Left lung (tissue), 4 donors: ENCODE measurements at regions not wholly inside any gene's neighbourhood (a gene's known extent, or its start where the extent isn't known, plus 50 kb on each side); places are given as distances from the start of the nearest gene placed in this dataset.

Experiments used
- ATAC-seq: fragments of 200-7000 bp; cut with Tn5 transposase; one replicate; pipeline ENCODE4 v1.9.1; 2020; ENCODE audit warnings: moderate library complexity
- DNase-seq, 4 donors: peaks; one replicate each; pipeline ENCODE4 v3.0.0-alpha.2; 2013 to 2020
- H3K27ac ChIP-seq, 2 donors: fragments of 200-600 bp; sonication (generic) in 1 of 2; one replicate each; pipeline versions ENCODE4 v1.5.0 to v1.8.0; 2020 to 2021
- H3K27me3 ChIP-seq, 2 donors: fragments of 200-600 bp; sonication (generic) in 1 of 2; one replicate each; pipeline versions ENCODE4 v1.5.0 to v1.8.0; 2020 to 2021
- H3K36me3 ChIP-seq, 2 donors: fragments of 200-600 bp; sonication (generic) in 1 of 2; one replicate each; pipeline versions ENCODE4 v1.5.0 to v1.8.0; 2020 to 2021
- H3K4me1 ChIP-seq, 2 donors: fragments of 200-600 bp; one replicate each; pipeline ENCODE4 v1.8.0; 2021
- H3K4me3 ChIP-seq, 2 donors: fragments of 200-600 bp; sonication (generic) in 1 of 2; one replicate each; pipeline versions ENCODE4 v1.5.0 to v1.8.0; 2020 to 2021; ENCODE audit warnings: mild to moderate bottlenecking in 1 of 2
- H3K9me3 ChIP-seq, 2 donors: fragments of 200-600 bp; sonication (generic) in 1 of 2; one replicate each; pipeline versions ENCODE4 v1.5.0 to v1.8.0; 2020 to 2021
- intact Hi-C, 2 donors: fragments of 100-400 bp; cut with DNase I; formaldehyde crosslinking; loops; one replicate each; pipeline versions ENCODE4 v1.11.2 to v1.14.2; 2022
- TF ChIP-seq, protein P1 (sequence below), 2 donors: fragments of 200-600 bp; sonication (generic) in 1 of 2; IDR thresholded peaks; one replicate each; pipeline versions ENCODE4 v1.5.0 to v1.8.0; 2021; ENCODE audit warnings: antibody characterized with exemption in 2 of 2
- donor health status: DM: no; HTN: yes; CAD: no.
- donor health status: DM: no; HTN: no; CAD: no.

GRCh38 chr14:104496095-104496494, 83.5 kb upstream of the C14orf180 start:
- Histone ChIP-seq H3K36me3 (no peaks in the 10 kb centered on the region), H3K9me3 (peaks cover 0 to 15% of the 10 kb centered on the region in 2 donors), H3K27ac (no peak overlapping the region), H3K27me3 (no peaks in the 10 kb centered on the region), H3K4me3 (no peak overlapping the region), H3K4me1 (no peaks in the 10 kb centered on the region)
- DNase-seq = no peak
- TF ChIP-seq, protein P1, sequence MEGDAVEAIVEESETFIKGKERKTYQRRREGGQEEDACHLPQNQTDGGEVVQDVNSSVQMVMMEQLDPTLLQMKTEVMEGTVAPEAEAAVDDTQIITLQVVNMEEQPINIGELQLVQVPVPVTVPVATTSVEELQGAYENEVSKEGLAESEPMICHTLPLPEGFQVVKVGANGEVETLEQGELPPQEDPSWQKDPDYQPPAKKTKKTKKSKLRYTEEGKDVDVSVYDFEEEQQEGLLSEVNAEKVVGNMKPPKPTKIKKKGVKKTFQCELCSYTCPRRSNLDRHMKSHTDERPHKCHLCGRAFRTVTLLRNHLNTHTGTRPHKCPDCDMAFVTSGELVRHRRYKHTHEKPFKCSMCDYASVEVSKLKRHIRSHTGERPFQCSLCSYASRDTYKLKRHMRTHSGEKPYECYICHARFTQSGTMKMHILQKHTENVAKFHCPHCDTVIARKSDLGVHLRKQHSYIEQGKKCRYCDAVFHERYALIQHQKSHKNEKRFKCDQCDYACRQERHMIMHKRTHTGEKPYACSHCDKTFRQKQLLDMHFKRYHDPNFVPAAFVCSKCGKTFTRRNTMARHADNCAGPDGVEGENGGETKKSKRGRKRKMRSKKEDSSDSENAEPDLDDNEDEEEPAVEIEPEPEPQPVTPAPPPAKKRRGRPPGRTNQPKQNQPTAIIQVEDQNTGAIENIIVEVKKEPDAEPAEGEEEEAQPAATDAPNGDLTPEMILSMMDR (IDR thresholded peaks at IDR 0.05) = no peak
- intact Hi-C loops = no loop called here
- ATAC-seq = no peak

DNA sequence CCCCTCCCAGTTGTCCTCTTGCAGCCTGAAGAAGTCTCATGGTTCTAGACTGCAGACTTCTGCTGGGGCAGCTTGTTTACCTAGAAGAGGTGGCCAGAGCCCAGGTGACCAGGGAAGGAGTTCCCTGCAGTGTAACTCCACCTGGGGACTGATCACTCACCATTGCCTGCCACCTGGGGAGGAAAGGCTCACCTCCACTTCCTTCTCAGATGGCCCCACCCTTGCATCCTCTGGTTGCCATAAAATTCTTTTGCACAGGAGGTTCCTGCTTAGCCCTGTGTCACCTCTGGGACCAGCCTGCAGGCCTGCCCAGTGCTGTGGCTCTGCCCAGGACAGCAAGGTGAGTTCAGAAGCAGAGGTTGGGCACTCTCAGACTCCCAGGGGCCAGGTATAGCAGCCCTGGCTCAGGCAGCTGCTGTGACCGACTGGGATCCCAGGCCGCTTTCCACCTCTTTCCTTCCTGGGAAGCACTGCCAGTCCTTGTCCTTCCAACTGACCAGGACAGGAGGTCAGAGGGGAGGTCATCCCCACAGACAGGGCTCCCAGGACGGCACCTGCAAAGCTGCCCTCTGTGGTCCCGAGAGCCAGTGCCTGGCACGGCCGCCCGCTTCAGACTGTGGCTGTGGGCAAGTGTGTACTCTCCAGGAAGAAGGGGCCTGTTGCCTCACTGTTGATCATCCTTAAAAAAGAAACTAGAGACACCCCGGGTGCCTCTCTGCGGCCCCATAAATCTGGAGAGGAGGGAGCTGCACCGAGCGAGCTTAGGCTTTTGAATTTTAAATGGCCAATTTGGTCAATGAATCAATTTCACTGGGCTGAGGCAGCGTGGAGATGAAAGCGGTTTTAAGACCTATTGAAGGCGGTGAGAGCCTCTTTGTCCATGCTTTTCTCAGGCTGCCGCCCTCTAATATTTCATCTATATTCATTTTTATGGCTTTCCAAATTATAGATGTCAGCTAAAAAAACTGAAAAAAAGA, 79.5 kb upstream of the C14orf180 start:
- H3K27ac ChIP-seq = no peak overlapping the region
- H3K9me3 ChIP-seq = peaks cover 0 to 28% of the 10 kb centered on the region in 2 donors
- no peaks in the 10 kb centered on the region for H3K4me1 ChIP-seq
- no peak for ATAC-seq
- TF ChIP-seq, protein P1 (IDR thresholded peaks at IDR 0.05) = no peak
- DNase-seq = no peak
- no peaks in the 10 kb centered on the region for H3K36me3 ChIP-seq
- intact Hi-C loops = no loop called here
- H3K27me3 ChIP-seq = no peaks in the 10 kb centered on the region
- no peak overlapping the region for H3K4me3 ChIP-seq

- TF ChIP-seq, protein P1 (IDR thresholded peaks at IDR 0.05) = no peak
- no peaks in the 10 kb centered on the region for H3K36me3 ChIP-seq
- intact Hi-C loops = no loop called here
These were observed 77.5 kb upstream of the C14orf180 start for GRCh38 chr14:104502060-104502459.

DNA sequence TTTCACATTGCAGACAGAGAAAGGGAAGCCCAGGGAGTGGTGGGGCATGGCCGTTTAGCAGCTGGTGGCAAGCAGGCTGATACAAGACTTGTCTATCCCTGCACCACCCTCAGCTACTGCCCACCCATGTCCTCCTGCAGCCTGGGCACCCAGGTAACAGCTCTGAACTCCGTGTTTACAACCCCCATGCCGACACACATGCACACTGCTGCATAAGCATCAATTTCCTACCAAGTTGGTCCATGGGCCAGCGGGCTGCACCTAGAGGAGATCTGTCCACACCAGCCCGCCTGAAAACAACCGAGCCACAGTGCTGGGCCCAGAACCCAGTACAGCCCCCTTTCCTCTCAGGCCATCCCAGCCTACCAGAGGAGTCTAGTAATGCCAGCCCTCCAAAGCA, 75.9 kb upstream of the C14orf180 start:
- ATAC-seq = no peak
- intact Hi-C loops = no loop called here
- DNase-seq = no peak

More at GRCh38 chr14:104502060-104502459, 77.5 kb upstream of the C14orf180 start:
- no peaks in the 10 kb centered on the region for H3K4me1 ChIP-seq
- H3K27me3 ChIP-seq = peaks cover 0 to 18% of the 10 kb centered on the region in 2 donors
- H3K27ac ChIP-seq = no peak overlapping the region
- DNase-seq (no peak), ATAC-seq (no peak)
- H3K4me3 ChIP-seq = no peak overlapping the region
- peaks cover 0 to 17% of the 10 kb centered on the region in 2 donors for H3K9me3 ChIP-seq

More for the DNA sequence above, 75.9 kb upstream of the C14orf180 start:
- Histone ChIP-seq H3K27ac (no peak overlapping the region), H3K9me3 (peaks cover 0 to 17% of the 10 kb centered on the region in 2 donors), H3K36me3 (no peaks in the 10 kb centered on the region), H3K27me3 (peaks cover 0 to 27% of the 10 kb centered on the region in 2 donors), H3K4me3 (no peak overlapping the region), H3K4me1 (no peaks in the 10 kb centered on the region)
- TF ChIP-seq, protein P1 (IDR thresholded peaks at IDR 0.05) = no peak
